Mucosa of descending colon (tissue), 3 donors: ENCODE measurements at regions not wholly inside any gene's neighbourhood (a gene's known extent, or its start where the extent isn't known, plus 50 kb on each side); places are given as distances from the start of the nearest gene placed in this dataset.

ENCODE experiments used
- ATAC-seq: fragments of 200-7000 bp; cut with Tn5 transposase; one replicate; pipeline ENCODE4 v1.9.1; 2020; ENCODE audit warnings: mild to moderate bottlenecking, moderate library complexity
- DNase-seq, 3 donors: peaks; one replicate each; pipeline ENCODE4 v3.0.0-alpha.2; 2020
- H3K36me3 ChIP-seq: fragments of 200-600 bp; one replicate; pipeline ENCODE4 v1.8.0; 2021; ENCODE audit warnings: low read depth, mild to moderate bottlenecking
- H3K4me1 ChIP-seq: fragments of 200-600 bp; one replicate; pipeline ENCODE4 v1.8.0; 2021; ENCODE audit warnings: low read depth, mild to moderate bottlenecking
- H3K4me3 ChIP-seq: fragments of 200-600 bp; one replicate; pipeline ENCODE4 v1.8.0; 2021; ENCODE audit warnings: mild to moderate bottlenecking
- H3K9me3 ChIP-seq: fragments of 200-600 bp; one replicate; pipeline ENCODE4 v1.8.0; 2021; ENCODE audit warnings: mild to moderate bottlenecking
- intact Hi-C, 2 donors: fragments of 100-400 bp; cut with DNase I in 1 of 2; cut with micrococcal nuclease in 1 of 2; formaldehyde crosslinking; loops; one replicate each; pipeline versions ENCODE4 v1.11.0 to v1.11.1; 2022; cut with DNase I, micrococcal nuclease
- TF ChIP-seq, protein P1 (sequence below): fragments of 200-600 bp; IDR thresholded peaks from one replicate; pipeline ENCODE4 v1.8.0; 2022; ENCODE audit warnings: antibody characterized with exemption, mild to moderate bottlenecking
- donor health status: DM: no; HTN: no; CAD: no; lungs with moderate emphysema.
- donor health status: DM: no; HTN: no; CAD: no.
- donor health status: DM: no; HTN: yes; CAD: no.

GRCh38 chr6:153720732-153721131, 318.3 kb upstream of the OPRM1 start:
- Histone ChIP-seq H3K36me3 (no peaks in the 10 kb centered on the region), H3K9me3 (no peaks in the 10 kb centered on the region), H3K4me3 (no peak overlapping the region), H3K4me1 (no peaks in the 10 kb centered on the region)
- no peak for ATAC-seq
- no peak for DNase-seq
- intact Hi-C loops = no loop called here
- TF ChIP-seq, protein P1, sequence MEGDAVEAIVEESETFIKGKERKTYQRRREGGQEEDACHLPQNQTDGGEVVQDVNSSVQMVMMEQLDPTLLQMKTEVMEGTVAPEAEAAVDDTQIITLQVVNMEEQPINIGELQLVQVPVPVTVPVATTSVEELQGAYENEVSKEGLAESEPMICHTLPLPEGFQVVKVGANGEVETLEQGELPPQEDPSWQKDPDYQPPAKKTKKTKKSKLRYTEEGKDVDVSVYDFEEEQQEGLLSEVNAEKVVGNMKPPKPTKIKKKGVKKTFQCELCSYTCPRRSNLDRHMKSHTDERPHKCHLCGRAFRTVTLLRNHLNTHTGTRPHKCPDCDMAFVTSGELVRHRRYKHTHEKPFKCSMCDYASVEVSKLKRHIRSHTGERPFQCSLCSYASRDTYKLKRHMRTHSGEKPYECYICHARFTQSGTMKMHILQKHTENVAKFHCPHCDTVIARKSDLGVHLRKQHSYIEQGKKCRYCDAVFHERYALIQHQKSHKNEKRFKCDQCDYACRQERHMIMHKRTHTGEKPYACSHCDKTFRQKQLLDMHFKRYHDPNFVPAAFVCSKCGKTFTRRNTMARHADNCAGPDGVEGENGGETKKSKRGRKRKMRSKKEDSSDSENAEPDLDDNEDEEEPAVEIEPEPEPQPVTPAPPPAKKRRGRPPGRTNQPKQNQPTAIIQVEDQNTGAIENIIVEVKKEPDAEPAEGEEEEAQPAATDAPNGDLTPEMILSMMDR = no peak

DNA sequence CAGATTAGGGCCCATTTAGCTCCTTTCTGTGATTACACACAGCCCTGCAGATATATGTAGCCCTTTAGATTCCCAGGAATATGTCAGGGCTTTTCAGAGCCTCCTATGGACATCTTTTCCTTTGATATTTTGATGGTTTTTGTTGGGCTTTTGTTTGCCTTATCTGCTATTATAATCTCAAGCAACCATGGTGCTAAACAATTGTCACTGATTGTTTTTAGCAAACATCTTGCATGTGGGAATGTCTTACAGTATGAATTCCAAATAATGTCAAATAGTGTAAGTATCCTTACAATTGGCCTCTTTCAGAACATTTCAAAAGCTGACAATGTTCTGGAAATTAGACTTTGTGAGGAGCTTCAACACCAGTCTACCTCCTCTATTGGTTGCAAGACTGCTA, 333.6 kb upstream of the OPRM1 start:
- ATAC-seq (no peak), DNase-seq (no peak)
- H3K4me3 ChIP-seq = no peak overlapping the region
- intact Hi-C loops = no loop called here
- H3K4me1 ChIP-seq = no peaks in the 10 kb centered on the region
- peaks cover 14% of the 10 kb centered on the region for H3K9me3 ChIP-seq
- no peaks in the 10 kb centered on the region for H3K36me3 ChIP-seq
- TF ChIP-seq, protein P1 = no peak

- Histone ChIP-seq H3K4me1 (no peaks in the 10 kb centered on the region), H3K4me3 (no peak overlapping the region), H3K9me3 (peaks cover 14% of the 10 kb centered on the region), H3K36me3 (no peaks in the 10 kb centered on the region)
- TF ChIP-seq, protein P1 = no peak
- intact Hi-C loops = no loop called here
- DNase-seq (no peak), ATAC-seq (no peak)
These were observed 336.4 kb upstream of the OPRM1 start for GRCh38 chr6:153702671-153703070.

GRCh38 chr6:153698637-153699036, 340.4 kb upstream of the OPRM1 start:
- TF ChIP-seq, protein P1 = no peak
- intact Hi-C loops = no loop called here
- Histone ChIP-seq H3K36me3 (no peaks in the 10 kb centered on the region), H3K4me1 (no peaks in the 10 kb centered on the region), H3K9me3 (no peaks in the 10 kb centered on the region), H3K4me3 (no peak overlapping the region)
- ATAC-seq (no peak), DNase-seq (no peak)

DNA sequence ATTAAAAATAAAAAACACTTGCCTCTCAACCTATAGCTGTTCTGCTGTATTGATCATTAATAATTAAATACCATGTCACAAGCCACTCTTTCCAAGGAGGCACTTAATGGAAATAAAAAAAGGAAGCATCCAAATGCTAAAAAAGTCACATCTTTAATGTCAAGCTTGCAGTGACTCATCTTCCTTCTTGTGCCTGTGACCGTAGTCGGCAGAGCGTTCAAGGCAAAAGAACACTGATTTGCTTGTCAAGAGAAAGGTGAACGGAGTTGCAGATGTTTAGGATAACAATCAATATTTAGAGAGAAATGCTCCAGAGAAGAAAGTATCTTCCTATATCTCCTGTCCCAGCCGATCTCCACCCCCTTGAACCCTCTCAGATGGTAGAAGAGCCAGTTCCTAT, 341.0 kb upstream of the OPRM1 start:
- no peaks in the 10 kb centered on the region for H3K4me1 ChIP-seq
- TF ChIP-seq, protein P1 = no peak
- H3K4me3 ChIP-seq = no peak overlapping the region
- H3K36me3 ChIP-seq = no peaks in the 10 kb centered on the region
- ATAC-seq = no peak
- no peaks in the 10 kb centered on the region for H3K9me3 ChIP-seq
- DNase-seq = no peak
- intact Hi-C loops = no loop called here

DNA sequence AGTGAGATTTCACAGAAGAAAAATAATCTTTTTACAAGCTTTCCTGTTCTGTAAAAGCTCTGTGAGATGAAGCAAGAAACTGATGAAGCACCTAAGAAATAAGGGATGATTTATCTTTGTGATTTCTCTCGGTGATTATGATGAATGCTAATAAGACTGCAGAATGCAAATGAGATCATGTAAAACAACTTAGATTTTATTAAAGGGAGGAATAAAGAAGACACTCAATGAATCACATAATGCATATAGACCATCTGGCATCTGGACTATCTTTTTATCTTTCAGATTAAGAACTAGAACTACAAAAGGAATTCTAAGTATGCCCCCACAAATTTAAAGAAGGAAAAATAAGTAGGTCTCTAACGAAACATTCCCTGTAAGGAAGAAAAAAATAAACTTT, 361.5 kb upstream of the OPRM1 start:
- ATAC-seq (no peak), DNase-seq (no peak)
- TF ChIP-seq, protein P1 = no peak
- intact Hi-C loops = no loop called here
- Histone ChIP-seq H3K9me3 (no peaks in the 10 kb centered on the region), H3K36me3 (no peaks in the 10 kb centered on the region), H3K4me1 (no peaks in the 10 kb centered on the region), H3K4me3 (no peak overlapping the region)
